ENCODE measurements at regions not wholly inside any gene's neighbourhood (a gene's known extent, or its start where the extent isn't known, plus 50 kb on each side); places are given as distances from the start of the nearest gene placed in this dataset.

DNA sequence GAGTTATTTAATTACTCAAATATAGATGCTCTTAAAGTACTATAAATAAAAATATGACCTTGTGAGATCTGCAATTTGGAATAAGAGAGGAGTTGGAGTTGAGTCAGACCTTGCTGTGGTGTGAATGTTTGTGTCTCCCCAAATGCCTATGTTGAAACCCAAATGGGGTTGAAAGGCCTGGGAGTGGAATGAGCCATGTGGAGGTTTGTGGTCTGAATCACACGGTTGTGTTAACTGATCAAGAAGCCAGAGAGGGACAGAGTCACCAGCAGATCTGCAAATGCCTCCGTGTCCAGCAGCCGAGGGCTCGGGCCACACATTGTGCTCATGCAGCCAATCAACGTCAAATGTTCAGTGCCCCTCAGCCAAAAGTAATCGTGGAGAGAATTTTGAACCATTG lies 404.4 kb downstream of the ICE1 start:
- Histone ChIP-seq H3K23me2 (ENCODE audit: low read depth, low read length) (no peaks in the 10 kb centered on the region), H2BK20ac (ENCODE audit: low read length) (no peak overlapping the region), H3K4me1 (replicated peaks in 1 of 4; ENCODE audit: control insufficient read depth in 3 of 4, insufficient read depth in 4 of 4, low read length in 3 of 4) (no peaks in the 10 kb centered on the region), H3K23ac (ENCODE audit: insufficient read length) (no peak overlapping the region), H3K56ac (replicated peaks; ENCODE audit: insufficient read length, low read depth, low read length) (no peak overlapping the region), H4K5ac (ENCODE audit: insufficient read length, low read depth, low read length) (no peak overlapping the region), H2BK5ac (ENCODE audit: low read depth, low read length) (no peak overlapping the region), H4K91ac (replicated peaks; ENCODE audit: insufficient read length, low read length) (no peak overlapping the region), H3K4ac (replicated peaks; ENCODE audit: insufficient read length, low read depth, low read length) (no peak overlapping the region), H3K9ac (replicated peaks in 1 of 4; ENCODE audit: extremely low read depth in 1 of 4, low read depth in 3 of 4, low read length in 3 of 4) (no peak overlapping the region), H3K27me3 (replicated peaks in 1 of 4; ENCODE audit: control insufficient read depth in 3 of 4, extremely low read depth in 1 of 4, insufficient read depth in 3 of 4, low read length in 3 of 4) (no peaks in the 10 kb centered on the region), H2AFZ (ENCODE audit: low read length) (no peak overlapping the region), H2AK5ac (ENCODE audit: low read depth, low read length) (no peak overlapping the region), H2BK12ac (ENCODE audit: low read depth, low read length) (no peak overlapping the region), H3K4me2 (ENCODE audit: insufficient read depth in 1 of 2, low read depth in 2 of 2, low read length in 2 of 2) (no peak overlapping the region), H2BK15ac (ENCODE audit: low read length) (no peak overlapping the region), H4K8ac (ENCODE audit: extremely low read depth, insufficient read depth, low read length) (no peak overlapping the region), H3K9me3 (ENCODE audit: insufficient read depth in 2 of 2, low read depth in 1 of 2, low read length in 1 of 2) (no peaks in the 10 kb centered on the region), H3K18ac (ENCODE audit: extremely low read depth, low read length) (no peak overlapping the region), H3K4me3 (ENCODE audit: extremely low read depth in 1 of 4, insufficient read depth in 2 of 4, low read depth in 3 of 4, low read length in 4 of 4) (no peak overlapping the region), H3K79me1 (ENCODE audit: low read depth, low read length) (no peaks in the 10 kb centered on the region), H3K79me2 (ENCODE audit: control insufficient read depth in 1 of 2, insufficient read depth in 2 of 2, low read length in 2 of 2) (no peaks in the 10 kb centered on the region), H2BK120ac (replicated peaks; ENCODE audit: low read depth, low read length) (no peak overlapping the region), H3K27ac (ENCODE audit: low read depth, low read length) (no peak overlapping the region), H3K36me3 (ENCODE audit: control insufficient read depth in 2 of 4, insufficient read depth in 4 of 4, low read length in 3 of 4) (no peaks in the 10 kb centered on the region), H4K20me1 (replicated peaks in 1 of 2; ENCODE audit: control insufficient read depth in 1 of 2, insufficient read depth in 2 of 2, low read length in 2 of 2) (no peaks in the 10 kb centered on the region), H3K14ac (ENCODE audit: insufficient read length) (no peak overlapping the region)
- CTCF ChIA-PET (ENCODE audit: partially characterized antibody): no interaction called here
- 94% methylated on average over 6 of the region's 6 CpGs; no CpG with 5 or more reads in 1 of the 2 experiments for WGBS, 2 experiments (ENCODE audit: extremely low coverage in 1 of 2, insufficient coverage in 1 of 2, insufficient read length in 1 of 2, insufficient replicate concordance in 2 of 2, low coverage in 1 of 2, low lambda C conversion rate in 2 of 2, missing lambda C conversion rate in 1 of 2)
- POLR2A ChIA-PET (ENCODE audit: partially characterized antibody): no interaction called here
- DNase-seq (ENCODE audit: low read depth in 1 of 2, low spot score in 2 of 2): no peak
- TF ChIP-seq RAD21 (IDR thresholded peaks at IDR 0.05 in 1 of 2, conservative IDR thresholded peaks at IDR 0.05 in 1 of 2; ENCODE audit: low read depth in 2 of 2, low read length in 2 of 2) (no peak), FOSL1 (IDR thresholded peaks at IDR 0.05; ENCODE audit: insufficient read depth, low read depth, low read length) (no peak), GABPA (IDR thresholded peaks at IDR 0.05; ENCODE audit: borderline replicate concordance, insufficient read depth, low read length) (no peak), MAFK (IDR thresholded peaks at IDR 0.05; ENCODE audit: low read depth, low read length) (no peak), ASH2L (IDR thresholded peaks at IDR 0.05; ENCODE audit: low read length) (no peak), BCL11A (IDR thresholded peaks at IDR 0.05; ENCODE audit: low read depth in 2 of 2, low read length in 2 of 2) (no peak), SP1 (IDR thresholded peaks at IDR 0.05; ENCODE audit: low read depth, low read length) (no peak)
- TF ChIP-seq, protein P1, sequence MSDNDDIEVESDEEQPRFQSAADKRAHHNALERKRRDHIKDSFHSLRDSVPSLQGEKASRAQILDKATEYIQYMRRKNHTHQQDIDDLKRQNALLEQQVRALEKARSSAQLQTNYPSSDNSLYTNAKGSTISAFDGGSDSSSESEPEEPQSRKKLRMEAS (IDR thresholded peaks at IDR 0.05): no peak
- TF ChIP-seq, protein P2, sequence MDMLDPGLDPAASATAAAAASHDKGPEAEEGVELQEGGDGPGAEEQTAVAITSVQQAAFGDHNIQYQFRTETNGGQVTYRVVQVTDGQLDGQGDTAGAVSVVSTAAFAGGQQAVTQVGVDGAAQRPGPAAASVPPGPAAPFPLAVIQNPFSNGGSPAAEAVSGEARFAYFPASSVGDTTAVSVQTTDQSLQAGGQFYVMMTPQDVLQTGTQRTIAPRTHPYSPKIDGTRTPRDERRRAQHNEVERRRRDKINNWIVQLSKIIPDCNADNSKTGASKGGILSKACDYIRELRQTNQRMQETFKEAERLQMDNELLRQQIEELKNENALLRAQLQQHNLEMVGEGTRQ (IDR thresholded peaks at IDR 0.05; ENCODE audit: low read length): no peak
- FAIRE-seq: no peak

All from H1 (cell line).